ENCODE measurements at regions not wholly inside any gene's neighbourhood (a gene's known extent, or its start where the extent isn't known, plus 50 kb on each side); places are given as distances from the start of the nearest gene placed in this dataset.
"Not testable (repeated sequence)": the region's sequence is repeated elsewhere in the genome, so short reads cannot be mapped to it uniquely, and the experiment has no call there.

GRCh38 chr5:152154452-152154851 lies 229.8 kb upstream of the GLRA1 start:
- not testable (repeated sequence) for TF ChIP-seq CTCF, POLR2A (IDR thresholded peaks at IDR 0.05)

Data from thyroid gland (tissue), 4 donors.